GM21526 (cell line): ENCODE measurements at regions not wholly inside any gene's neighbourhood (a gene's known extent, or its start where the extent isn't known, plus 50 kb on each side); places are given as distances from the start of the nearest gene placed in this dataset.

Experiments
- ATAC-seq: cut with Tn5 transposase; IDR thresholded peaks from one replicate; pipeline ENCODE4 v1.9.1; 2021; ENCODE audit warnings: moderate library complexity; ENCODE audit not compliant: unreplicated experiment, low FRiP score

- ATAC-seq = no peak
These were observed 270.6 kb downstream of the CDCA7 start for GRCh38 chr2:173625315-173625714.

DNA sequence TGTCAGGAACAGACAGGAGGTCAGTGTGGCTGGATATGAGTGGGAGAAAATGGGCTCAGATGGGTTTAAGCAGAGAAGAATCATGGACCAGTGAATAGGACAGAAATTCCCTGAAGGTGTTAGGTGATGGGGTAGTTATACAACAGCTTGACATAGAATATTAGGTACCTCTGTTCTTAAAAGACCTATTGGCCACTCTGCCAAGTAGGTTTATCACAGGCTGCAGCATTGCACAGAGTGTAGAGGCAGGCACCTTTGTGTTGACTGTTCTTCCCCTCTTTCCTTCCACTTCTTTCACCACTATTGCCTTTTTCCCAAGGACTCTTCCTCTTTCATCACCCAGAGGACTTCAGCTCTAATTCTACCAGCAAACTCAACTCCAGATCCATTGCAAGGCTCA lies 274.4 kb downstream of the CDCA7 start:
- no peak for ATAC-seq

GRCh38 chr2:173630425-173631126 lies 275.9 kb downstream of the CDCA7 start:
- no peak for ATAC-seq

- no peak for ATAC-seq
These were observed 276.4 kb downstream of the CDCA7 start for GRCh38 chr2:173631127-173631460.

DNA sequence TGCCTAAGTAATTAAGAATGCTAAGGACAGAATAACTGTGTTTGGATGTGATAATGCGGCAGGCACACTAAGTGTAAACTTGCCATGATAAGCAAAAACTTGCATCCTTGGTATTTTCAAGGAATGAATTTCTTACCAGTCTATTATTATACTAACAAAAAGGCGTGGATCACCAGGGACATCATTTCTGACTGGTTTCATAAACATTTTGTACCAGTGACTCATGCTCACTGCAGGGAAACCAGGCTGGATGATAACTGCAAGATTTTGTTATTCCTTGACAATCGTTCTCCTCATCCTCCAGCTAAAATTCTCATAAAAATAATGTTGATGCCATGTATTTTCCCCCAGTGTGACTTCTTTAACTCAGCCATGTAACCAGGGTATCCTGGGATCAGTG lies 289.5 kb downstream of the CDCA7 start:
- no peak for ATAC-seq

DNA sequence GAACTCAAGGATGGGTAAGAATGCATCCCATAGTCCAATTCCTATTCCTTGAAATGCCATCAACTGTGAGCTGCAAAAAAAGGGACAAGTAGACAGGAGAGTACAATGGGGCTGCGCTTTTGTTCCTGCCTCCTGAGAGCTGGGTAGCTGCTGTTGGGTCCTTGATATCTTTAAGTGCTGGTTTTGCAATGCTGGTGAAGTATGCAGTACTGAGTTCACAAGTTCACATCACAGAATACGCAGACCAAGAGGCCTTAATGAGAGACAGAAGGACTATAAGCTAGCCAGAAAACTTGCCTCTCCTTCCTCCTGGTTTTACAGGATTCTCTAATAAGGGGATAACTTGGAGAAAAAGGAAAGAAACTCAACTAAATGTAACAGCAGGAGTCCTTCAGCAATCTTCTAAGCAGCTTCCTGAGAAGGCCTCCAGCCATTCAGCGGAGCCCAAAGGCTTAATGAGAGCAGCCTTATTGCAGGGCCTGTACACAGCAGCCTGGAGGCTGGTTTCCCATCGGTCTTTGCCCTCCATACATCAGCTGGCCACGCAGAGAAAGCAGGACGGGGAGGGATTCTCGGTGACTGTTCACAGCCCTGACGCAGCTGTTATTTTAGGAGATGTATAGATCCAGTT lies 293.1 kb downstream of the CDCA7 start:
- ATAC-seq = no peak

DNA sequence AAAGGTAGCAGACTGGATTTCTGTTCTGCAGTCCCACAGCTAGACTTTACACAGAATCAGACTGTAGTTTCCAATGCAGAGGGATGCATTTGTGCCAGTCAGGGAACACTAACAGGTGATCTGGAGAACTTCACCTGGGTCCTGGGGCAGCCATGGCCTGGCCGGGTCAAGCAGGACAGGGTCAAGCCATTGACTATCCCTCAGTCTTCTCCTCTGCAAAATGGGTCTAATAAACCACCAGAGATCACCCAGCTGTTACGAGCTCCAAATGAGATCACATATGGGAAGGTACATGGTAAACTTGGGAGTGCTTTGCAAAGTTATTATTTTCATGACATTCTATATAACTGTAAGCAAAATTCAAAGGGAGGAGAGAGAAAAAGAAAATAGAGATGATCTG lies 294.1 kb downstream of the CDCA7 start:
- ATAC-seq = no peak

- no peak for ATAC-seq
These were observed 295.0 kb downstream of the CDCA7 start for GRCh38 chr2:173649527-173650219.

GRCh38 chr2:173651891-173652290 lies 297.2 kb downstream of the CDCA7 start:
- ATAC-seq = no peak

DNA sequence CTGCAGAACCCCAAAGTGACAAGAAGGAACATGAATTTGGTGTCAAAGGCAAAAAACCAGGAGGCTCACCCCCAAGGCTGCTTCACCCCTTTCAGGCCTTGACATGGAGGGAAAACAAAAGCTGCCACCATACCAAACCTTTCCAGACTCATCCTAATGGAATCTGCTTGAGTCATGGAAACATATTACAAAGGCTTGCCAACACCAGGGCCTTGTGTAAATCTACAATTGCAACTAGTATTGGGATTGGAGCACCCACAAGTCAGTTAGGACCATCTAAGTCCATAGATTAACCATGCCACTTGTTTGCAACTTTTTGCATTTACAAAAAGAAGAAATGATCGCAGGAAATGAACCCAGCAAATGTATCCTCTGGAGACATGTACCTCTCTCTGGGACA lies 297.6 kb downstream of the CDCA7 start:
- ATAC-seq = no peak

- no peak for ATAC-seq
These were observed 298.2 kb downstream of the CDCA7 start for GRCh38 chr2:173652767-173653431.

DNA sequence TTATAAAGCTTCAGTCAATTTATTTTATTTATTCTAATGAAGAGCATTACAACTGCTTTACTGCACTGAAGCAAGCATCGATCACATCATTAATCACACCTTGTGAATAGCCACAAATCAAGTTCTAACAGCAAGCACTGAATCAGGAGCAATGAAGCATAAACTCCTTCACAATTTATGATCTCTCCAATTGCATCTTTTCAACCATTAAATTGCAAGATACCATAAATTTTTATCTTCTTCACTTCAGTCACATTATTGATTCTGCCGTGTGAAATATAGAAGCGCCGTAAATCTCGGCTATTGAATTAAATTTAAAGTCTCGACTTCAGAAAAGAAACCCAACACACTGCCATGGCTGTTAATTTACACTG lies 298.7 kb downstream of the CDCA7 start:
- no peak for ATAC-seq

GRCh38 chr2:173654161-173654895 lies 299.7 kb downstream of the CDCA7 start:
- no peak for ATAC-seq

DNA sequence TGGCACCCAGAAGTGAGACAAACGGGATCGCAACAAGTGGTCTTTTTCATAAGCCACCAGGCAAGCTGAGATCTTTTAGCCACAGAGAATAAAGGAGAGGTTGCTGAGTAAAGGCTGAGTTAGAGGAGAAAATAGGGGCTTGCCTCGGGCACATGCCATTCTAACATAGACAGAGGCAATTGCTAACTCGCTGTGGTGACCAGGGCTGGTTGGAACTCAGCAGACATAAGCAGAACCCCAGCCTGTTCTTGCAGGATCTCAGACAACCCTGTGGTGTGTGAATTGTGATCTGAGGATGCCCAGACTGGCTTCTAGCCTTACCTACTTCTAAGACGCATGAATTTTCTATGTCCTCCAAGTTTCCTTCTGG lies 300.2 kb downstream of the CDCA7 start:
- ATAC-seq = no peak

DNA sequence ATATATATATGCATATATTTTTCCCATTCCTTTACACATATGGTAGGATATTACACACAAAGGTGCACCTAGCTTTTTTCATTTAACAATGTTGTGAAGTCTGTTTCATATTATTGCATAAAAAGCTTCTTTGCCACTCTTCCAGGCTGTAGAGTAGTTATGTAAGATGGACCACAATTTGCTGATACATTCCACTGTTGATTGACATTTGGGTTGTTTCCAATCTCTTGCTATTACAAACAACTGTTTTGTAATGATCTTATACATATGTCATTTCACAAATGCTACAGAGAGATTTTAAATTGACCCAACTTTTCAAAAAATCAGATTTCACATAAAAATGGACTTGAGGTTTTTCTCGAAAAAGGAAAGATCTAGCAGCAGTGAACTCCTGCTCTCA lies 301.4 kb downstream of the CDCA7 start:
- ATAC-seq = no peak

GRCh38 chr2:173657996-173658717 lies 303.5 kb downstream of the CDCA7 start:
- ATAC-seq = no peak

DNA sequence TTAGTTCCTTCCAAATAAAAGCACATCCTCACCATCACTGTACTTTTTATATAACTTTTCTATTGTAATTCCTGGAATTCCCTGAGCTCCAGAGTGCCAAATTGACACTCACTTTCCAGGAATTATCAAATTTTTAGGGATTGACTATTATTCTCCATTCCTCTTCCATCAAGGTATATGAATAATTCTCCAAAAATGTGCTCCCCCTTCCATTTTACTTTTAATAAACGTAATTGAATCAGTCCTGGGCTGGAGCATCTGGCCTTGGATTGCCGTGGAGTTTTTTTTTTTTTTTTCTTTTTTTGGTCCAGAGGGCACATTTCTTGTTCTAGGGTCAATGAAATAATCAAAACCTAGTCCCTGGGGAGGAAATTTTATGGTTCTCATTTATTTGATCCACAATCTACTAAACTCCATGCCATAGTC lies 304.3 kb downstream of the CDCA7 start:
- no peak for ATAC-seq

DNA sequence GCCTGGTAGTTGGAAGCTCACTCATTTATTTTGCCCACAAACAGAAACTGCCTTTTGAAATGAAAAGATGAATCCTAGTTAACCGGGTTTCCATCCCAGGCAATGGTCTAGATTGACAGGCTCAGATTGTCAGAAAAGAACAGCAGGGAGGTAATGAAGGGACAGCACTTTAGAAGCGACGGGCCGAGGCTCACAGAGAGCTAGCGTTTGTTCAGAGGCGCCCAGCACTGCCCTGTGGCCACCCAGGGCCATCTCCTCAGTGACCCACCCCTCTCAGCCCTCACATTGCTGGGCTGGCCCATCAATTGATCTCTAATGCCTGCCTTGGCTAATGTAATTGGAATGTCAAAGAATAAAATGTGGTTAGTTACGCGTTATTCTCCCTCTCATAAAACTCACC lies 304.8 kb downstream of the CDCA7 start:
- no peak for ATAC-seq

- ATAC-seq = no peak
These were observed 303.6 kb downstream of the SP3 start for GRCh38 chr2:173661586-173661985.

- no peak for ATAC-seq
These were observed 301.8 kb downstream of the SP3 start for GRCh38 chr2:173663353-173663752.
